ENCODE measurements at regions not wholly inside any gene's neighbourhood (a gene's known extent, or its start where the extent isn't known, plus 50 kb on each side); places are given as distances from the start of the nearest gene placed in this dataset.

DNA sequence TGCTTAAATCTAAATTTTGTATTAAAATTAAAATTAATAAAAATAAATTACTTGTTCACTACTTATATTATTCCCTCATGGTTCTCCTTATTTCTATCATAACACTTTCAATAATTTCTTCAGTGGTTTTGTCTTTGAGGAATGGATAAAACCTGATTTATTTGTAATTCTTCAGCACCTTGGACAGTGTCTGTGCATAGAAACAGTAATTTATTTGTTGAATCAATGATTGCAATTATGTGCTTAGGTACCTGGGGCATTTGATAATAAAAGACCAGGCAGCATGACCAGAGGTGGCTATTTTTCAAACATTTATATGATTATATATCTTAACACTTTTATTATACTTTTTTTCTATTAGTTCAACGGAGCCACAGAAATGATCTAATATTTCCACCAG lies 1062.7 kb downstream of the DSC3 start:
- Histone ChIP-seq H2AFZ (ENCODE audit: low read length) (no peak overlapping the region), H3K79me2 (ENCODE audit: control insufficient read depth in 1 of 2, insufficient read depth in 2 of 2, low read length in 2 of 2) (no peaks in the 10 kb centered on the region), H3K56ac (replicated peaks; ENCODE audit: insufficient read length, low read depth, low read length) (no peak overlapping the region), H3K23me2 (ENCODE audit: low read depth, low read length) (no peaks in the 10 kb centered on the region), H2BK15ac (ENCODE audit: low read length) (no peak overlapping the region), H3K18ac (ENCODE audit: extremely low read depth, low read length) (no peak overlapping the region), H3K27ac (ENCODE audit: low read depth, low read length) (no peak overlapping the region), H3K9ac (replicated peaks in 1 of 4; ENCODE audit: extremely low read depth in 1 of 4, low read depth in 3 of 4, low read length in 3 of 4) (no peak overlapping the region), H3K23ac (ENCODE audit: insufficient read length) (no peak overlapping the region), H2BK12ac (ENCODE audit: low read depth, low read length) (no peak overlapping the region), H3K4me2 (ENCODE audit: insufficient read depth in 1 of 2, low read depth in 2 of 2, low read length in 2 of 2) (no peak overlapping the region), H3K79me1 (ENCODE audit: low read depth, low read length) (no peaks in the 10 kb centered on the region), H3K4ac (replicated peaks; ENCODE audit: insufficient read length, low read depth, low read length) (no peak overlapping the region), H4K91ac (replicated peaks; ENCODE audit: insufficient read length, low read length) (no peak overlapping the region), H3K9me3 (ENCODE audit: insufficient read depth in 2 of 2, low read depth in 1 of 2, low read length in 1 of 2) (no peaks in the 10 kb centered on the region), H2AK5ac (ENCODE audit: low read depth, low read length) (no peak overlapping the region), H2BK120ac (replicated peaks; ENCODE audit: low read depth, low read length) (no peak overlapping the region), H3K14ac (ENCODE audit: insufficient read length) (no peak overlapping the region), H4K20me1 (replicated peaks in 1 of 2; ENCODE audit: control insufficient read depth in 1 of 2, insufficient read depth in 2 of 2, low read length in 2 of 2) (no peaks in the 10 kb centered on the region), H3K36me3 (ENCODE audit: control insufficient read depth in 2 of 4, insufficient read depth in 4 of 4, low read length in 3 of 4) (no peaks in the 10 kb centered on the region), H3K4me3 (ENCODE audit: extremely low read depth in 1 of 4, insufficient read depth in 2 of 4, low read depth in 3 of 4, low read length in 4 of 4) (no peak overlapping the region), H3K4me1 (replicated peaks in 1 of 4; ENCODE audit: control insufficient read depth in 3 of 4, insufficient read depth in 4 of 4, low read length in 3 of 4) (no peaks in the 10 kb centered on the region), H2BK20ac (ENCODE audit: low read length) (no peak overlapping the region), H2BK5ac (ENCODE audit: low read depth, low read length) (no peak overlapping the region), H4K8ac (ENCODE audit: extremely low read depth, insufficient read depth, low read length) (no peak overlapping the region), H3K27me3 (replicated peaks in 1 of 4; ENCODE audit: control insufficient read depth in 3 of 4, extremely low read depth in 1 of 4, insufficient read depth in 3 of 4, low read length in 3 of 4) (no peaks in the 10 kb centered on the region), H4K5ac (ENCODE audit: insufficient read length, low read depth, low read length) (no peak overlapping the region)
- 76% methylated on average over 1 of the region's 1 CpG; no CpG with 5 or more reads in 1 of the 2 experiments for WGBS, 2 experiments (ENCODE audit: extremely low coverage in 1 of 2, insufficient coverage in 1 of 2, insufficient read length in 1 of 2, insufficient replicate concordance in 2 of 2, low coverage in 1 of 2, low lambda C conversion rate in 2 of 2, missing lambda C conversion rate in 1 of 2)
- FAIRE-seq, result no peak
- ChIA-PET POLR2A (ENCODE audit: partially characterized antibody) (no interaction called here), CTCF (ENCODE audit: partially characterized antibody) (no interaction called here)
- DNase-seq (ENCODE audit: low read depth in 1 of 2, low spot score in 2 of 2), result no peak
- TF ChIP-seq, protein P1, sequence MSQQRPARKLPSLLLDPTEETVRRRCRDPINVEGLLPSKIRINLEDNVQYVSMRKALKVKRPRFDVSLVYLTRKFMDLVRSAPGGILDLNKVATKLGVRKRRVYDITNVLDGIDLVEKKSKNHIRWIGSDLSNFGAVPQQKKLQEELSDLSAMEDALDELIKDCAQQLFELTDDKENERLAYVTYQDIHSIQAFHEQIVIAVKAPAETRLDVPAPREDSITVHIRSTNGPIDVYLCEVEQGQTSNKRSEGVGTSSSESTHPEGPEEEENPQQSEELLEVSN (IDR thresholded peaks at IDR 0.05), result no peak
- TF ChIP-seq HDAC2 (IDR thresholded peaks at IDR 0.05; ENCODE audit: borderline replicate concordance in 1 of 2, low read depth in 2 of 2, low read length in 2 of 2) (no peak), YY1 (IDR thresholded peaks at IDR 0.05; ENCODE audit: low read depth, low read length) (no peak), KDM4A (IDR thresholded peaks at IDR 0.05; ENCODE audit: low read depth, low read length, severe bottlenecking) (no peak), JUND (IDR thresholded peaks at IDR 0.05; ENCODE audit: low read length) (no peak), SP4 (IDR thresholded peaks at IDR 0.05; ENCODE audit: low read length) (no peak), RFX5 (IDR thresholded peaks at IDR 0.05; ENCODE audit: borderline replicate concordance, low read depth, low read length) (no peak), FOSL1 (IDR thresholded peaks at IDR 0.05; ENCODE audit: insufficient read depth, low read depth, low read length) (no peak), KDM1A (IDR thresholded peaks at IDR 0.05; ENCODE audit: borderline replicate concordance, low read length) (no peak), CBX5 (IDR thresholded peaks at IDR 0.05; ENCODE audit: low read depth, low read length) (no peak), PHF8 (conservative IDR thresholded peaks at IDR 0.05; ENCODE audit: low read depth, low read length) (no peak), RNF2 (IDR thresholded peaks at IDR 0.05; ENCODE audit: borderline replicate concordance, low read depth, low read length, missing control alignments, poor library complexity, severe bottlenecking) (no peak), EZH2 (IDR thresholded peaks at IDR 0.05; ENCODE audit: low read depth, low read length, severe bottlenecking) (no peak), SRF (IDR thresholded peaks at IDR 0.05; ENCODE audit: low read depth, low read length) (no peak)
